WERI-Rb-1 (cell line): ENCODE measurements at regions not wholly inside any gene's neighbourhood (a gene's known extent, or its start where the extent isn't known, plus 50 kb on each side); places are given as distances from the start of the nearest gene placed in this dataset.

Experiments
- DNase-seq: peaks from one replicate; pipeline ENCODE4 v3.0.0-alpha.2; 2020
- H3K27ac ChIP-seq: fragments of 250-450 bp; sonication (Bioruptor Pico); 2 replicates; pipeline ENCODE4 v1.5.1; 2020; ENCODE audit warnings: mild to moderate bottlenecking, moderate library complexity
- H3K27me3 ChIP-seq: fragments of 250-450 bp; sonication (Bioruptor Pico); 2 replicates; pipeline ENCODE4 v1.5.1; 2021; ENCODE audit warnings: mild to moderate bottlenecking, low read depth, moderate library complexity; ENCODE audit not compliant: insufficient read depth, severe bottlenecking
- H3K36me3 ChIP-seq: fragments of 250-450 bp; sonication (Bioruptor Pico); 2 replicates; pipeline ENCODE4 v1.5.1; 2020; ENCODE audit warnings: mild to moderate bottlenecking, moderate library complexity
- H3K4me3 ChIP-seq: 2 replicates; pipeline ENCODE4 v1.5.1; 2011; ENCODE audit warnings: low read depth, mild to moderate bottlenecking, control low read depth, low read length
- H3K9me3 ChIP-seq: fragments of 250-450 bp; sonication (Bioruptor Pico); 2 replicates; pipeline ENCODE4 v1.5.1; 2021; ENCODE audit warnings: mild to moderate bottlenecking, moderate library complexity; ENCODE audit not compliant: severe bottlenecking
- TF ChIP-seq, protein P1 (sequence below): IDR thresholded peaks from 2 replicates; pipeline ENCODE4 v1.5.1; 2011; ENCODE audit warnings: low read depth, mild to moderate bottlenecking, control low read depth, inconsistent platforms, low read length

DNA sequence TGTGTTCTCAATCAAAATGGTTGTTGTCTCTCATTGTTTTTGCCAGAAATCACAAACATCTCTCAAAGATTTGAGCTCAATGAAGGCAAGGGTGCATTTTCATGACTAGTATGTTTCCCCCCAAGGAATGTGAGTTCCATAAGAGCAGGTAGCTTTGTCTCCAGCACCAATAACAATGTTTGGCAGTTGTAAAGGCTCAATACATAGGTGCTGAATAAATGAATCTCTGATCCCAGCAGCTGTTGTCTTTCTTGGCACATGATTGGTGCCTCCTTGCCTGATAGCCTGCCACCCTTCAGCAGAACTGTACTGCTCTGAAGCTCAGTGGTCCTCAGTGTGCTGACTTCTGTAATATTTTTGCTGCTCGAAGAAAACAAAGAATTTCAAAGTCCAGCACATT, 103.1 kb upstream of the CDH11 start:
- Histone ChIP-seq H3K4me3 (no peak overlapping the region), H3K36me3 (no peaks in the 10 kb centered on the region), H3K9me3 (no peaks in the 10 kb centered on the region), H3K27me3 (no peaks in the 10 kb centered on the region), H3K27ac (no peak overlapping the region)
- no peak for DNase-seq
- TF ChIP-seq, protein P1, sequence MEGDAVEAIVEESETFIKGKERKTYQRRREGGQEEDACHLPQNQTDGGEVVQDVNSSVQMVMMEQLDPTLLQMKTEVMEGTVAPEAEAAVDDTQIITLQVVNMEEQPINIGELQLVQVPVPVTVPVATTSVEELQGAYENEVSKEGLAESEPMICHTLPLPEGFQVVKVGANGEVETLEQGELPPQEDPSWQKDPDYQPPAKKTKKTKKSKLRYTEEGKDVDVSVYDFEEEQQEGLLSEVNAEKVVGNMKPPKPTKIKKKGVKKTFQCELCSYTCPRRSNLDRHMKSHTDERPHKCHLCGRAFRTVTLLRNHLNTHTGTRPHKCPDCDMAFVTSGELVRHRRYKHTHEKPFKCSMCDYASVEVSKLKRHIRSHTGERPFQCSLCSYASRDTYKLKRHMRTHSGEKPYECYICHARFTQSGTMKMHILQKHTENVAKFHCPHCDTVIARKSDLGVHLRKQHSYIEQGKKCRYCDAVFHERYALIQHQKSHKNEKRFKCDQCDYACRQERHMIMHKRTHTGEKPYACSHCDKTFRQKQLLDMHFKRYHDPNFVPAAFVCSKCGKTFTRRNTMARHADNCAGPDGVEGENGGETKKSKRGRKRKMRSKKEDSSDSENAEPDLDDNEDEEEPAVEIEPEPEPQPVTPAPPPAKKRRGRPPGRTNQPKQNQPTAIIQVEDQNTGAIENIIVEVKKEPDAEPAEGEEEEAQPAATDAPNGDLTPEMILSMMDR = no peak

DNA sequence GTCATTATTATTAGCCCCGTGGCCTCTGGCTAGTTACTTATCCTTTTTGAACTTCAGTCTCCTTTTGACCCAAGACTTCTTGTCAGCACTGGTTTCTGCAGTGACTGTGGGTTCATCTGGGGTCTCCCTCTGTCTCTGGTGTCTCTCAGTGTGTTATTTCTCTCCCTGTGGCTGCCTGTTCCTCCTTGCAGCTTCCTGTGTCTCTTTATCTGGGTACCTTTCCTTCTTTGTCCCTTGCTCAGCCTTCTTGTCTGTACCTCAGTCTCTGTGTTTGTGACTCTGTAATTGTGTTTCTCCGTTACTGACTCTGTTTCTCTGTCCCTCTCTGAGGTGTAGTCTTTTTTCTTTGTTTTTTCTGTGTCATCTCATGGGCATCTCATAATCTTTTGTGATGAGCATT, 102.6 kb upstream of the CDH11 start:
- Histone ChIP-seq H3K27ac (no peak overlapping the region), H3K27me3 (no peaks in the 10 kb centered on the region), H3K36me3 (no peaks in the 10 kb centered on the region), H3K9me3 (no peaks in the 10 kb centered on the region), H3K4me3 (no peak overlapping the region)
- TF ChIP-seq, protein P1 = no peak
- DNase-seq = no peak

DNA sequence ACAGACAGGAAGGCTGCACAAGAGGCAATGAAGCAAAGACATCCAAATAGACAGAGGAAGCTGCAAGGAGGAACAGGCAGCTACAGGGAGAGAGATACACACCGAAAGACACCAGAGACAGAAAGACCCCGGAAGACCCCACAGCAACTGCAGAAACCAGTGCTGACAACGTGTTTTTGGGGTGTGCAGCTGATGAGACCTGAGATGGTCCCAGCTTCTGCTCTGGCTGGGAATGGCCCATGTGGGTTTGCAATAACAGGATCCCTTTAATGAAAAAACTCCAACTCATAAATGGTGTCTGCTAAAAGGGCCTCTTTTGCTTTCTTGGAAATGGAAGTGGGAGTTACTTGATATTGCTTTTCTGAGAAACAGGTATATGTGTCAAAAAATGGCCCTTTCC, 101.5 kb upstream of the CDH11 start:
- no peak overlapping the region for H3K27ac ChIP-seq
- H3K4me3 ChIP-seq = no peak overlapping the region

DNA sequence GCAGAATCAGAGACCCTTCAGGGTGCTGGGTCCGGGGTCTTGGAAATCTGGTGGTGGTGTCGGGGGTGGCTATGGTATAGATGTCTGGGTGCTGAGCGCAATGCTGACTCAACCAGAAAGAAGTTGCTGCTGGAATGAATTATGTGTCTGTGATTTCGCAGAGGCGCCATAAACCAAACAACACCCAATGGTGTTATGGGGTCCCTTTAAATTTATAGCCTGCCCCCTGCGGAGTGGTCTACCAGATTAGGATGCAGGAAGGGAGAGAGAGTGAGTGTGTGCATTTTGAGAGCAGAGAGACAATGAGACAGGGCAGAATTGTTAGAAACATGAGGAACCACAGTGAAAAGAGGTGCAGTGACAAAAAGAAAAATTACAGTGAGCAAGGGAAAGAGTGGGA, 100.7 kb upstream of the CDH11 start:
- TF ChIP-seq, protein P1 = no peak
- Histone ChIP-seq H3K36me3 (no peaks in the 10 kb centered on the region), H3K9me3 (no peaks in the 10 kb centered on the region), H3K4me3 (no peak overlapping the region), H3K27ac (no peak overlapping the region), H3K27me3 (no peaks in the 10 kb centered on the region)
- DNase-seq = no peak

More for the DNA sequence above, 101.5 kb upstream of the CDH11 start:
- H3K36me3 ChIP-seq = no peaks in the 10 kb centered on the region
- TF ChIP-seq, protein P1 = no peak
- no peaks in the 10 kb centered on the region for H3K27me3 ChIP-seq
- no peaks in the 10 kb centered on the region for H3K9me3 ChIP-seq
- DNase-seq = no peak

DNA sequence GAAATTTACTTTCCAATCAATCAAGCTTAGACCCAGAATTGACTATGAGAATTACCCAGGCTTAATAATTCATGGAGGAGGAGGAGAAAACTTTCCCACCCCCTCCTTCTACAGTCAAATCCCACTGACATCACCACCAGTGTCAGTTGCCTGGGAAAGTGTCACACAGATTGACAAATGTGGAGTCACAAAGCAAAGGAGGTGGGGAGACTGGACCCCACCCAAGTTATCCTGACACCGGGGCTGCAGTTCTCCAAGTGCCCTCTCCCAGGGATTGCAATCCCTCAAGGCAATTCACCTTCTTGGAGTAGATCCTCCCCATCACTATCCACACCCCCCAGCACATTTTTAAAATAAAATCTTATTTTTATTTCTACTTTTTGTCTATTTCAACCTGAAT, 100.2 kb upstream of the CDH11 start:
- DNase-seq = no peak
- Histone ChIP-seq H3K4me3 (no peak overlapping the region), H3K36me3 (no peaks in the 10 kb centered on the region), H3K27me3 (no peaks in the 10 kb centered on the region), H3K9me3 (no peaks in the 10 kb centered on the region), H3K27ac (no peak overlapping the region)
- TF ChIP-seq, protein P1 = no peak

DNA sequence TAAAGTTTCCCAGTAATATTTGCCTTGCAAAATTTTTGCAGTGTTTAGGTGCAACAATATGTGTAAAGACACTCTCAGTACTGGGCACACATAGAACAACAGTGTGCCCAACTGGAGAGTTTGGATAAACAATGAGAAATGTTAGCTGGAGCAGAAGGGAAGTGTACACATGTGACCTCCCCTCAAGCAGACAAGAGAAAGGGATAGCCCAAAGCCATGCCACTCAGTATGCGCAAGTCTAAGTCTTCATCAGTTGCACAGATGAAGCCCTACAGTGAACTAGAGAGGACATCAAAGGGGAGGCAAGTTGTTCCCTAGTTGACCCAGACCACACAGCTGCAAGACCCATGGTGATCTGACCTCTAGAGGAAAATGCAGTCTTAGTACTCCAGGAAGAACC, 97.9 kb upstream of the CDH11 start:
- Histone ChIP-seq H3K9me3 (no peaks in the 10 kb centered on the region), H3K36me3 (no peaks in the 10 kb centered on the region), H3K27me3 (no peaks in the 10 kb centered on the region), H3K27ac (no peak overlapping the region), H3K4me3 (no peak overlapping the region)
- no peak for DNase-seq
- TF ChIP-seq, protein P1 = no peak
